SK-N-SH (cell line): ENCODE measurements at regions not wholly inside any gene's neighbourhood (a gene's known extent, or its start where the extent isn't known, plus 50 kb on each side); places are given as distances from the start of the nearest gene placed in this dataset.

Source experiments
- CTCF ChIA-PET: fragments of 300-600, 350-600 bp; formaldehyde crosslinking; extraction: SDS; loops from one replicate; lab custom pipeline; 2021; lab: Yijun Ruan, JAX
- POLR2A ChIA-PET: fragments of 350-600 bp; sonication (Branson Sonifier 250); formaldehyde crosslinking; extraction: SDS; loops from one replicate; lab custom pipeline; 2020; ENCODE audit warnings: antibody characterized with exemption, inconsistent platforms; lab: Yijun Ruan, JAX
- DNase-seq: peaks from one replicate; pipeline ENCODE4 v3.0.0; 2012
- H2AFZ ChIP-seq: fragments of 200-600 bp; sonication (generic); 2 replicates; pipeline ENCODE4 v1.8.1; 2016; ENCODE audit warnings: antibody characterized with exemption, mild to moderate bottlenecking, low read depth
- H3F3A ChIP-seq: fragments of 200-600 bp; sonication (generic); replicated peaks from 2 replicates; pipeline ENCODE3; 2016; ENCODE audit warnings: antibody characterized with exemption, mild to moderate bottlenecking; ENCODE audit not compliant: insufficient read depth
- H3K27ac ChIP-seq, 2 experiments: fragments of 200-500 bp in 1 of 2; fragments of 200-600 bp in 1 of 2; sonication (Bioruptor generic) in 1 of 2; sonication (generic), shearing (Covaris generic) in 1 of 2; 2 replicates each; pipeline versions ENCODE4 v1.5.1 to v1.6.1; 2014 to 2016; ENCODE audit warnings: low read depth in 2 of 2, inconsistent platforms in 1 of 2, low read length in 1 of 2, mild to moderate bottlenecking in 1 of 2, mixed read lengths in 1 of 2
- H3K27me3 ChIP-seq: fragments of 200-600 bp; sonication (generic), shearing (Covaris generic); 2 replicates; pipeline ENCODE4 v1.6.1; 2016; ENCODE audit warnings: mixed run types; ENCODE audit not compliant: insufficient read depth
- H3K36me3 ChIP-seq, 2 experiments: fragments of 200-500 bp in 1 of 2; fragments of 200-600 bp in 1 of 2; sonication (Bioruptor generic) in 1 of 2; sonication (generic) in 1 of 2; replicated peaks in 1 of 2; 2 replicates each; pipeline versions ENCODE3 to v1.5.1; 2014 to 2016; ENCODE audit warnings: low read length in 1 of 2, mild to moderate bottlenecking in 1 of 2; ENCODE audit not compliant: insufficient read depth in 2 of 2, control insufficient read depth in 1 of 2
- H3K4me1 ChIP-seq, 2 experiments: fragments of 200-500 bp in 1 of 2; fragments of 200-600 bp in 1 of 2; sonication (Bioruptor generic) in 1 of 2; sonication (generic), shearing (Covaris generic) in 1 of 2; 2 replicates each; pipeline versions ENCODE4 v1.5.1 to v1.6.1; 2014 to 2016; ENCODE audit warnings: low read depth in 1 of 2, low read length in 1 of 2, mixed run types in 1 of 2; ENCODE audit not compliant: insufficient read depth in 2 of 2, control insufficient read depth in 1 of 2
- H3K4me2 ChIP-seq: fragments of 200-600 bp; sonication (generic), shearing (Covaris generic); 2 replicates; pipeline ENCODE4 v1.6.1; 2017; ENCODE audit warnings: mixed run types
- H3K4me3 ChIP-seq, 2 experiments: fragments of 200-500 bp in 1 of 2; fragments of 200-600 bp in 1 of 2; sonication (Bioruptor generic) in 1 of 2; sonication (generic), shearing (Covaris generic) in 1 of 2; 2 replicates each; pipeline versions ENCODE4 v1.5.1 to v1.8.1; 2014 to 2016; ENCODE audit warnings: low read depth in 2 of 2, inconsistent platforms in 1 of 2, low read length in 1 of 2, mild to moderate bottlenecking in 1 of 2, mixed read lengths in 1 of 2, moderate library complexity in 1 of 2
- H3K79me2 ChIP-seq: fragments of 200-600 bp; sonication (generic); 2 replicates; pipeline ENCODE4 v1.8.1; 2017; ENCODE audit warnings: mild to moderate bottlenecking; ENCODE audit not compliant: insufficient read depth
- H3K9ac ChIP-seq: fragments of 200-600 bp; sonication (generic); 2 replicates; pipeline ENCODE4 v1.6.1; 2017; ENCODE audit warnings: mixed run types
- H3K9me2 ChIP-seq: fragments of 200-600 bp; sonication (generic); 2 replicates; pipeline ENCODE4 v1.6.1; 2017; ENCODE audit warnings: mixed run types
- H3K9me3 ChIP-seq: fragments of 200-600 bp; sonication (generic); 2 replicates; pipeline ENCODE4 v1.6.1; 2017; ENCODE audit warnings: mixed run types, mild to moderate bottlenecking, moderate library complexity
- H4K20me1 ChIP-seq: fragments of 200-600 bp; sonication (generic); 2 replicates; pipeline ENCODE4 v1.6.1; 2017; ENCODE audit warnings: mild to moderate bottlenecking, mixed run types; ENCODE audit not compliant: insufficient read depth
- CHD2 ChIP-seq: fragments of 150-350 bp; IDR thresholded peaks from 2 replicates; pipeline ENCODE4 v1.6.1; 2018; ENCODE audit warnings: low read length; ENCODE audit not compliant: partially characterized antibody
- ELF1 ChIP-seq: IDR thresholded peaks from 2 replicates; pipeline ENCODE4 v1.4.0; 2012
- EP300 ChIP-seq, 2 experiments: IDR thresholded peaks; 2 replicates each; pipeline versions ENCODE4 v1.4.0 to v1.6.1; 2012; ENCODE audit warnings: borderline replicate concordance in 1 of 2, low read depth in 1 of 2, low read length in 1 of 2
- EZH2phosphoT487 ChIP-seq: fragments of 200-600 bp; sonication (generic); IDR thresholded peaks from 2 replicates; pipeline ENCODE4 v1.6.1; 2017; ENCODE audit warnings: low read depth, mixed run types, mild to moderate bottlenecking, antibody characterized with exemption, moderate library complexity, borderline replicate concordance
- FOSL2 ChIP-seq: IDR thresholded peaks from 2 replicates; pipeline ENCODE4 v1.4.0; 2012; ENCODE audit warnings: low read depth, mild to moderate bottlenecking, moderate library complexity, borderline replicate concordance
- GATA2 ChIP-seq: sonication (generic); formaldehyde crosslinking; IDR thresholded peaks from 2 replicates; pipeline ENCODE4 v1.5.0; 2020; ENCODE audit warnings: mild to moderate bottlenecking, missing genetic modification reagents
- JUND ChIP-seq: IDR thresholded peaks from 2 replicates; pipeline ENCODE4 v1.4.0; 2012
- MAX ChIP-seq: IDR thresholded peaks from 2 replicates; pipeline ENCODE4 v1.4.0; 2012; ENCODE audit warnings: low read depth
- NFIC ChIP-seq: IDR thresholded peaks from 2 replicates; pipeline ENCODE4 v1.4.0; 2012; ENCODE audit warnings: borderline replicate concordance
- PBX3 ChIP-seq: IDR thresholded peaks from 2 replicates; pipeline ENCODE4; 2012
- RFX5 ChIP-seq: IDR thresholded peaks from 2 replicates; pipeline ENCODE4 v1.6.1; 2012; ENCODE audit warnings: mild to moderate bottlenecking, improper control_type of control experiment, low read length
- SIN3A ChIP-seq: IDR thresholded peaks from 2 replicates; pipeline ENCODE4 v1.6.1; 2012; ENCODE audit warnings: low read depth, mild to moderate bottlenecking, low read length, moderate library complexity, borderline replicate concordance
- SMC3 ChIP-seq: IDR thresholded peaks from 2 replicates; pipeline ENCODE4 v1.6.1; 2012; ENCODE audit warnings: low read depth, low read length, improper control_type of control experiment
- TAF1 ChIP-seq: IDR thresholded peaks from 2 replicates; pipeline ENCODE4 v1.6.1; 2012; ENCODE audit warnings: low read depth, mild to moderate bottlenecking, low read length, moderate library complexity, borderline replicate concordance
- TEAD4 ChIP-seq: IDR thresholded peaks from 2 replicates; pipeline ENCODE4 v1.4.0; 2012; ENCODE audit warnings: mild to moderate bottlenecking, borderline replicate concordance; ENCODE audit not compliant: insufficient read depth
- ZBTB33 ChIP-seq: IDR thresholded peaks from 2 replicates; pipeline ENCODE4 v1.4.0; 2012; ENCODE audit warnings: low read depth, borderline replicate concordance
- WGBS: methylation state at CpG from one replicate; pipeline ENCODE4 v1.1.6; 2017; ENCODE audit warnings: low lambda C conversion rate; 5-methylcytosine and 5-hydroxymethylcytosine counted together

GRCh38 chr7:10476642-10477041 is 497.0 kb upstream of the PHF14 start (continued):
- TF ChIP-seq TAF1 (no peak), ELF1 (no peak), SMC3 (no peak), EZH2phosphoT487 (no peak)

GRCh38 chr7:10483671-10484070 is 490.0 kb upstream of the PHF14 start:
- H3K27ac ChIP-seq, result no peak overlapping the region
- H3K79me2 ChIP-seq, result no peaks in the 10 kb centered on the region
- no peaks in the 10 kb centered on the region for H3K4me1 ChIP-seq
- no peak overlapping the region for H3K4me2 ChIP-seq
- no peak overlapping the region for H2AFZ ChIP-seq
- no peaks in the 10 kb centered on the region for H3K9me3 ChIP-seq
- no peak overlapping the region for H3K9ac ChIP-seq
- no peaks in the 10 kb centered on the region for H4K20me1 ChIP-seq
- POLR2A ChIA-PET, result no interaction called here
- no peaks in the 10 kb centered on the region for H3K36me3 ChIP-seq
- H3F3A ChIP-seq, result no peaks in the 10 kb centered on the region
- no peak overlapping the region for H3K4me3 ChIP-seq
- 34% methylated on average over 5 of the region's 5 CpGs for WGBS
- H3K9me2 ChIP-seq, result no peaks in the 10 kb centered on the region
- no peaks in the 10 kb centered on the region for H3K27me3 ChIP-seq
- DNase-seq, result no peak
- CTCF ChIA-PET, result no interaction called here
- TF ChIP-seq SMC3 (no peak), JUND (no peak), MAX (no peak), EP300 (IDR thresholded peaks at IDR 0.05; ENCODE audit: borderline replicate concordance in 1 of 2, low read depth in 1 of 2, low read length in 1 of 2) (no peak), TAF1 (no peak), FOSL2 (no peak), NFIC (no peak), ZBTB33 (no peak), PBX3 (no peak), CHD2 (no peak), EZH2phosphoT487 (no peak), SIN3A (no peak), RFX5 (no peak), TEAD4 (no peak), GATA2 (CRISPR knock-in tag) (no peak)
- TF ChIP-seq, all 33 proteins: peak for 0
